Keratinocyte (primary cell): ENCODE measurements at regions not wholly inside any gene's neighbourhood (a gene's known extent, or its start where the extent isn't known, plus 50 kb on each side); places are given as distances from the start of the nearest gene placed in this dataset.
A peak's percentile ranks its signal among the peaks of the same experiment; 100 is the strongest.

ENCODE experiments used
- DNase-seq: peaks from one replicate; pipeline ENCODE4 v3.0.0-alpha.2; 2011; ENCODE audit warnings: low read depth, missing footprints, low spot score
- FAIRE-seq: peaks from 2 replicates; lab custom pipeline; 2011; peaks lifted over from hg19 to GRCh38; lab: Jason Lieb, UNC
- H2AFZ ChIP-seq: 2 replicates; pipeline ENCODE4 v1.6.0; 2012; ENCODE audit warnings: low read length, control low read depth, inconsistent platforms; ENCODE audit not compliant: control insufficient read depth
- H3K27ac ChIP-seq: 2 replicates; pipeline ENCODE4 v1.5.1; 2011; ENCODE audit warnings: low read length; ENCODE audit not compliant: control insufficient read depth, insufficient read depth
- H3K27me3 ChIP-seq: 3 replicates; pipeline ENCODE4 v1.6.0; 2011; ENCODE audit warnings: low read length; ENCODE audit not compliant: control insufficient read depth, insufficient read depth; ENCODE audit errors: extremely low read depth
- H3K36me3 ChIP-seq, 2 experiments: 2 replicates in 1 of 2; 3 replicates in 1 of 2; pipeline ENCODE4 v1.5.1; 2011; ENCODE audit warnings: low read length in 2 of 2, mild to moderate bottlenecking in 1 of 2; ENCODE audit not compliant: control insufficient read depth in 2 of 2, insufficient read depth in 2 of 2; ENCODE audit errors: extremely low read depth in 1 of 2
- H3K4me1 ChIP-seq: 3 replicates; pipeline ENCODE4 v1.5.1; 2011; ENCODE audit warnings: low read length; ENCODE audit not compliant: control insufficient read depth, insufficient read depth; ENCODE audit errors: extremely low read depth
- H3K4me2 ChIP-seq: 3 replicates; pipeline ENCODE4 v1.6.0; 2011; ENCODE audit warnings: low read depth, low read length; ENCODE audit not compliant: control insufficient read depth, insufficient read depth; ENCODE audit errors: extremely low read depth
- H3K4me3 ChIP-seq, 3 experiments: fragments of 200-600 bp in 1 of 3; sonication (generic) in 1 of 3; 2 replicates in 2 of 3; 3 replicates in 1 of 3; pipeline ENCODE4 v1.5.1; 2011 to 2016; ENCODE audit warnings: low read length in 3 of 3, mild to moderate bottlenecking in 3 of 3, control low read depth in 2 of 3, inconsistent platforms in 1 of 3, low read depth in 1 of 3, mixed read lengths in 1 of 3, mixed run types in 1 of 3, moderate library complexity in 1 of 3; ENCODE audit not compliant: control insufficient read depth in 2 of 3, insufficient read depth in 2 of 3; ENCODE audit errors: extremely low read depth in 1 of 3
- H3K79me2 ChIP-seq: 2 replicates; pipeline ENCODE4 v1.6.0; 2012; ENCODE audit warnings: low read length; ENCODE audit not compliant: control insufficient read depth, insufficient read depth
- H3K9ac ChIP-seq: 3 replicates; pipeline ENCODE4 v1.6.0; 2011; ENCODE audit warnings: low read length; ENCODE audit not compliant: control insufficient read depth, insufficient read depth; ENCODE audit errors: extremely low read depth
- H3K9me1 ChIP-seq: 3 replicates; pipeline ENCODE4 v1.6.0; 2011; ENCODE audit warnings: low read length; ENCODE audit not compliant: control insufficient read depth, insufficient read depth; ENCODE audit errors: extremely low read depth
- H3K9me3 ChIP-seq: 2 replicates; pipeline ENCODE4 v1.5.1; 2012; ENCODE audit warnings: low read depth, low read length; ENCODE audit not compliant: control insufficient read depth
- H4K20me1 ChIP-seq: 3 replicates; pipeline ENCODE4 v1.6.0; 2011; ENCODE audit warnings: low read length; ENCODE audit not compliant: control insufficient read depth, insufficient read depth; ENCODE audit errors: extremely low read depth
- CTCF ChIP-seq, 3 experiments: IDR thresholded peaks in 1 of 3; conservative IDR thresholded peaks in 1 of 3; optimal IDR thresholded peaks in 1 of 3; 2 replicates in 2 of 3; 3 replicates in 1 of 3; pipeline versions ENCODE3 to v1.5.1; 2011; ENCODE audit warnings: low read length in 3 of 3, mild to moderate bottlenecking in 3 of 3, moderate library complexity in 2 of 3, control low read depth in 1 of 3, inconsistent platforms in 1 of 3; ENCODE audit not compliant: insufficient read depth in 2 of 3; ENCODE audit errors: extremely low read depth in 1 of 3
- EZH2 ChIP-seq: IDR thresholded peaks from one replicate; pipeline ENCODE4 v1.6.1; 2012; ENCODE audit warnings: inconsistent platforms, mild to moderate bottlenecking, low read length, moderate library complexity
- dilution Hi-C: fragments of 300-500 bp; cut with MboI; formaldehyde crosslinking; loops from one replicate; pipeline ENCODE4 v1.7.0; 2020; ENCODE audit warnings: low sequenced_read_pairs; ENCODE audit not compliant: extremely low pct_ligation_motif_present

GRCh38 chr2:207334624-207335371 lies 169.1 kb upstream of the KLF7 start:
- dilution Hi-C loops = no loop called here
- FAIRE-seq (peak; percentile 98), DNase-seq (peak; percentile 96)
- Histone ChIP-seq H3K36me3 (no peaks in the 10 kb centered on the region), H2AFZ (no peak overlapping the region), H3K4me2 (peak overlapping the region; percentile 95), H3K9me3 (no peaks in the 10 kb centered on the region), H3K27me3 (no peaks in the 10 kb centered on the region), H3K9ac (peak overlapping the region; percentile 95), H3K27ac (peak overlapping the region; percentile 100), H4K20me1 (no peaks in the 10 kb centered on the region), H3K4me3 (peak overlapping the region; percentile 7 to 63 (median 56)), H3K4me1 (peaks cover 85% of the 10 kb centered on the region), H3K79me2 (no peaks in the 10 kb centered on the region), H3K9me1 (no peaks in the 10 kb centered on the region)
- TF ChIP-seq EZH2 (no peak), CTCF (optimal IDR thresholded peaks at IDR 0.05 in 1 of 3, IDR thresholded peaks at IDR 0.05 in 1 of 3, conservative IDR thresholded peaks at IDR 0.05 in 1 of 3; ENCODE audit: extremely low read depth in 1 of 3, insufficient read depth in 2 of 3, low read length in 3 of 3) (no peak)

DNA sequence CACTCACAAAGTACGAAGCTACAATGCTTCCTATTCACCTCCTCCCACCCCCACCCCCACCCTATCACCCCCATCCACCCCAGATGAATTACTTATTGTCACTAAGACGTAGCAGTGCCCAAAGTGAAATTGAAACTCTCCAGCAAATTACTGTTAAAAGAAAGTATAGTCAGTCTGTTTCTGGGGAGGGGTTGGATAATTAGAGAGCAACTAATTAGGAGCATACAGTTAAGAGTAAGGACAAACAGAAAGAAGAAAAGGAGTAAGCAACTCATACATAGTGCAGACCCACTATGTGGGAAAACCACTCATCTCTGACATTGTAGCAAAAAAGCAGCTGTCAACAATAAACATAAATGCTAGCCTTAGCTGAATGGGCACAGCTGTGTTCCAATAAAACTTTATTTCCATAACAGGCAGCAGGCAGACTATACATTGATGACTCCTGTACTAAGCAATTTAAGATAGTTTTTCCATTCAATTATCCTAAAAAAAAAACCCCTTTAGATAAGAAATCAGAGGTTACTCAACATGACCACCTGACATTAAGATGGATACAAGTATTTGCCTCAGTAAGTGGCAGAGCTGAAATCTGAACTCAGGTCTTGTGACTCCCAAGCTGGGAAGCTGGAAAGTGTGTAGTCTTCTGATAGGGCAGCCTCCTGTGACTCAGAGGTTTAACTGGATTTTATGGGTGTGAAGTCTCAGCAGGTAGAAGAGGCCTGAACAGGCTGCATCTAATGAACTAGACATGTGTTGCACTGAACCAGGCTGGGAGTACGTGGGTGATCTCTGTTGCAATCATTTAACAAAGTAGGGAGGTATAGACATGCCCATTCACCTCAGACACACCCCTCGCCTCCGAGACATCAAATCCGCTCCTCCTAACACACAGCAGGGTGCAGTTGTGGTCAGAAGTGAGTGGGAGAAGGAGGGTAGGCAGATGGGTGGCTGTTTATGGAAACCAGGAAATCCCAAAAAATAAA lies 171.8 kb upstream of the KLF7 start:
- TF ChIP-seq EZH2 (no peak), CTCF (optimal IDR thresholded peaks at IDR 0.05 in 1 of 3, IDR thresholded peaks at IDR 0.05 in 1 of 3, conservative IDR thresholded peaks at IDR 0.05 in 1 of 3; ENCODE audit: extremely low read depth in 1 of 3, insufficient read depth in 2 of 3, low read length in 3 of 3) (peak in 1 of 3 experiments; percentile 9)
- Histone ChIP-seq H3K4me1 (peaks cover 59% of the 10 kb centered on the region), H3K9ac (peak overlapping the region; percentile 60), H3K27me3 (no peaks in the 10 kb centered on the region), H3K79me2 (no peaks in the 10 kb centered on the region), H3K27ac (peak overlapping the region; percentile 100), H3K9me1 (no peaks in the 10 kb centered on the region), H3K4me3 (no peak overlapping the region), H2AFZ (no peak overlapping the region), H3K36me3 (no peaks in the 10 kb centered on the region), H3K4me2 (peak overlapping the region; percentile 55), H4K20me1 (no peaks in the 10 kb centered on the region), H3K9me3 (no peaks in the 10 kb centered on the region)
- peak; percentile 100 for DNase-seq
- FAIRE-seq = peak; percentile 97
- dilution Hi-C loops = no loop called here
